ENCODE measurements at regions not wholly inside any gene's neighbourhood (a gene's known extent, or its start where the extent isn't known, plus 50 kb on each side); places are given as distances from the start of the nearest gene placed in this dataset.

GRCh38 chr2:147394179-147394790 lies 450.5 kb upstream of the ACVR2A start:
- no peak for DNase-seq

- DNase-seq = no peak
These were observed 452.6 kb upstream of the ACVR2A start for GRCh38 chr2:147392180-147392579.

GRCh38 chr2:147390475-147390874 lies 454.4 kb upstream of the ACVR2A start:
- DNase-seq = no peak

- DNase-seq = no peak
These were observed 455.6 kb upstream of the ACVR2A start for GRCh38 chr2:147389218-147389617.

GRCh38 chr2:147388217-147388616 lies 456.6 kb upstream of the ACVR2A start:
- DNase-seq = no peak

GRCh38 chr2:147386284-147386683 lies 458.5 kb upstream of the ACVR2A start:
- no peak for DNase-seq

- DNase-seq = no peak
These were observed 459.2 kb upstream of the ACVR2A start for GRCh38 chr2:147385600-147385999.

- DNase-seq = no peak
These were observed 460.2 kb upstream of the ACVR2A start for GRCh38 chr2:147384659-147385058.

- no peak for DNase-seq
These were observed 462.4 kb upstream of the ACVR2A start for GRCh38 chr2:147382322-147382948.

- no peak for DNase-seq
These were observed 466.4 kb upstream of the ACVR2A start for GRCh38 chr2:147378403-147378802.

GRCh38 chr2:147375073-147375472 lies 469.8 kb upstream of the ACVR2A start:
- no peak for DNase-seq

GRCh38 chr2:147374423-147374811 lies 470.4 kb upstream of the ACVR2A start:
- no peak for DNase-seq

- no peak for DNase-seq
These were observed 470.9 kb upstream of the ACVR2A start for GRCh38 chr2:147373800-147374422.

- no peak for DNase-seq
These were observed 476.5 kb upstream of the ACVR2A start for GRCh38 chr2:147368306-147368705.

GRCh38 chr2:147366279-147366678 lies 478.6 kb upstream of the ACVR2A start:
- DNase-seq = no peak

- DNase-seq = peak; percentile 5
These were observed 479.2 kb upstream of the ACVR2A start for GRCh38 chr2:147365622-147366021.

- no peak for DNase-seq
These were observed 480.2 kb upstream of the ACVR2A start for GRCh38 chr2:147364597-147364996.

- no peak for DNase-seq
These were observed 481.6 kb upstream of the ACVR2A start for GRCh38 chr2:147363181-147363580.

- no peak for DNase-seq
These were observed 486.5 kb upstream of the ACVR2A start for GRCh38 chr2:147358375-147358774.

GRCh38 chr2:147356157-147356556 lies 488.7 kb upstream of the ACVR2A start:
- no peak for DNase-seq

GRCh38 chr2:147355706-147356105 lies 489.1 kb upstream of the ACVR2A start:
- no peak for DNase-seq

- DNase-seq = no peak
These were observed 491.8 kb upstream of the ACVR2A start for GRCh38 chr2:147353072-147353381.

- no peak for DNase-seq
These were observed 492.4 kb upstream of the ACVR2A start for GRCh38 chr2:147352264-147353071.

- DNase-seq = no peak
These were observed 493.0 kb upstream of the ACVR2A start for GRCh38 chr2:147351784-147352183.

Data from midbrain (tissue), 1 donor.